ES-I3 (cell line): ENCODE measurements at regions not wholly inside any gene's neighbourhood (a gene's known extent, or its start where the extent isn't known, plus 50 kb on each side); places are given as distances from the start of the nearest gene placed in this dataset.

Experiments used
- H3K36me3 ChIP-seq: 2 replicates; pipeline ENCODE4 v1.6.1; 2013; ENCODE audit warnings: mild to moderate bottlenecking, low read length, control low read depth, moderate library complexity; ENCODE audit not compliant: insufficient read depth
- H3K4me1 ChIP-seq: 2 replicates; pipeline ENCODE4 v1.6.1; 2013; ENCODE audit warnings: mild to moderate bottlenecking, control low read depth, low read length; ENCODE audit not compliant: insufficient read depth
- H3K9ac ChIP-seq: 2 replicates; pipeline ENCODE4 v1.6.1; 2013; ENCODE audit warnings: low read depth, mild to moderate bottlenecking, low read length, moderate library complexity
- H3K9me3 ChIP-seq: 2 replicates; pipeline ENCODE4 v1.6.1; 2013; ENCODE audit warnings: mild to moderate bottlenecking, low read length, moderate library complexity; ENCODE audit not compliant: control insufficient read depth, insufficient read depth

DNA sequence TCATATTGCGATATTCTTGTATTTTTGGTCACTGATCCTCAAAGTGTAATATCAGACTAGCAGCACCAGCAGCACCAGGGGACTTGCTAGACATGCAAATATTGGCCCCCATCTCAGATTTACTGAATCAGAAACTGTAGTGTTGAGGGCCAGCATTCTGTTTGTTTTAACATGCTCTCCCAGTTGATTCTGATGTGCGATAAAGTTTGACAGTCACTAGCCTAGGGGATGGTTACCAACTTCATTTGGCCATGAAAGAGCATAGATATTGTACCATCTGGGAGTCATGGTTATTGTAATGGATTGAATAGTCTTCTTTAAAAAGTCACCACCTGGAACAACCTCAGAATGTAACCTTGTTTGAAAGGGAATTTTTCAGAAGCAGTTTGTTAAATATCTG, 1090.4 kb upstream of the RAG2 start:
- no peaks in the 10 kb centered on the region for H3K9me3 ChIP-seq
- no peak overlapping the region for H3K9ac ChIP-seq
- H3K4me1 ChIP-seq, result no peaks in the 10 kb centered on the region
- no peaks in the 10 kb centered on the region for H3K36me3 ChIP-seq

DNA sequence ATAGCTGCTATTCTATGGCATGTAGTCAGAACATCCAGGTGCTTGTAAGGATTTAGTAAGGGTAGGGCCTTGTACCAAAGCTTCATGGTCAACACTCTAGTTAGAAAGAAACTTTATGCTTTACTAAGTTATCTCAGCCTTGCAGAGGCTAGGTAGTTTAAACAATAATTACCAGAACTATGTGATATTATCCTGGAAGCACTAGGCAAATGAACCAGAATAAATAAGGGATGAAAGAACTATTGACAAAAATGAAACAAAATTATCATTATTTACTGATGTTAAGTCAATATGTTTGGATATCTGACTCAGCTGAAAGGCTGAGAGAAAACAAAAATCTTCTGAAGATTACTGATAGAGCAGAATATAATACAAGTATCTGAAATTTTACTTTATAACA, 1089.1 kb upstream of the RAG2 start:
- no peaks in the 10 kb centered on the region for H3K36me3 ChIP-seq
- no peak overlapping the region for H3K9ac ChIP-seq
- H3K9me3 ChIP-seq, result no peaks in the 10 kb centered on the region
- no peaks in the 10 kb centered on the region for H3K4me1 ChIP-seq

DNA sequence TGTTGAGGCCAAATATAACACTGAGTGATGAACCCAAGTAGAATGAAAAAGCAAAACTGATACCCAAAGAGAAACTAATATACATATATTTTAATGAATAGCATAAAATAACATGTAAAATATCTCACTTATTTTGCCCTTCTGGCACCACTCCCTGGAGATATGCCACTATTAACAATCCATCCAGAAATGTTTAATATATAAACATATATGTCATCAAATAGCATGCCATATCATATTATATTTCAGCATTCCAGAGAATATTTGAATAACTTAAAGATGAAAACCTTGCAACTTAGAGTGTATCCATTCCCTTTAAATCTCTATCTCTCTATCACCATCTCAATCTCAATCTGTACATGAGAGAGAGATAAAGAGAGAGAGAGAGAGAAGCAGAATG, 1073.3 kb upstream of the RAG2 start:
- H3K9me3 ChIP-seq, result peaks cover 4% of the 10 kb centered on the region; the same call in 1 of the 2 replicates
- H3K36me3 ChIP-seq, result no peaks in the 10 kb centered on the region
- H3K4me1 ChIP-seq, result no peaks in the 10 kb centered on the region
- no peak overlapping the region for H3K9ac ChIP-seq

DNA sequence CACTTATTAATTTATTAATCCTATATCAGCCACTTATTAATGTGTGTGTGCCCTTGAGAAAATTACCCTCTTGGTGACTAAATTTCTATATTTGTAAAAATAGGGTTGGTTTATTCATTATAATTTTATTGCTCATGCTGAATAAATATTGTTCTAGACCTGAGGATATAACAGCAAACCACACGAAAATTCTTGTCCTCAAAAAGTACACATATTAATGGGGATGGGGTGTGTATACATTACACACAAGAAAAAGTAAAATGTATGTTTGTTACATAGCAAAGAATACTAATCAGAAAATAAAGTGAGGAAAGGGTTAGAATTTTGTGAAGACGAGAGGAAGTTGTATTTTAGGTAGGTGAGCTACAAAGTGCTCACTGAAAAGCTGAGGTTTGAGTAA, 1068.9 kb upstream of the RAG2 start:
- H3K9ac ChIP-seq, result no peak overlapping the region
- H3K4me1 ChIP-seq, result no peaks in the 10 kb centered on the region
- H3K36me3 ChIP-seq, result no peaks in the 10 kb centered on the region
- peaks cover 4% of the 10 kb centered on the region; the same call in 1 of the 2 replicates for H3K9me3 ChIP-seq

DNA sequence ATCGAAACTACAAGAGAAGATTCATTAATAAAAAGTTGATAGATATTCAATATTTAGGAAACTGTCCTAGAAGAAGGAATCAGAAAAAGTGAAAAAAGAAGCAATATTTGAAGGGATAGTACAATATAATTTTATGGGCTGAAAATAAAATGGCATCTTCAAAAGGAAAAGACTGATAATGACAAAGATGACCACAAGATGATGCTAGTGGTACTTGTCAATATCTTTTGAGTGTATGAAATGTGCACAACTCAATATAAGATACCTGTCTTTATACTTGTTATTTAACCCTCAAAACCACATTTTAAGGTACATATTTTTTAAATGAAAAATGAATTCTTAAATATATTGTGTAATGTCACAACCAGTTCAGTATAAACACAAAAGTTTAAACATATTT, 1059.6 kb upstream of the RAG2 start:
- Histone ChIP-seq H3K4me1 (no peaks in the 10 kb centered on the region), H3K9me3 (no peaks in the 10 kb centered on the region), H3K9ac (no peak overlapping the region), H3K36me3 (no peaks in the 10 kb centered on the region)

DNA sequence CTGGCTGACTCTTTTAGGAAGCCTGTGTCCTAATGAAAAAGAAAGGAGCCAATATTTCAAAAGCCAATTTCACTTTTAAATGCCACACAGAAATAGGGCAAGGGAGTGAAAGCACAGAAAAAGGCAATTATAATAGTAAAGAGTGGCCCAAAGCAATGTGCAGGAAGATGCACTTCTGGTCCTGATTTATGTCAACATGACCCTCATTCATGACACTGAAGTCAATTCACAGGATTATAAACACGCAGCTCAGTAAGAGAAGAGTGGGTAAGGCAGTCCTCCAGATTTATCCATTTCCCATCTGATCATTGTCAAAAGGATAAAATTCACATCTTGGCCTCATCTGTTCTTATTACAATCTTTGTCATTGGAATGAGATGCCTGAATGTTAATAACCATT, 1049.7 kb upstream of the RAG2 start:
- Histone ChIP-seq H3K4me1 (no peaks in the 10 kb centered on the region), H3K9ac (no peak overlapping the region), H3K36me3 (no peaks in the 10 kb centered on the region), H3K9me3 (no peaks in the 10 kb centered on the region)

DNA sequence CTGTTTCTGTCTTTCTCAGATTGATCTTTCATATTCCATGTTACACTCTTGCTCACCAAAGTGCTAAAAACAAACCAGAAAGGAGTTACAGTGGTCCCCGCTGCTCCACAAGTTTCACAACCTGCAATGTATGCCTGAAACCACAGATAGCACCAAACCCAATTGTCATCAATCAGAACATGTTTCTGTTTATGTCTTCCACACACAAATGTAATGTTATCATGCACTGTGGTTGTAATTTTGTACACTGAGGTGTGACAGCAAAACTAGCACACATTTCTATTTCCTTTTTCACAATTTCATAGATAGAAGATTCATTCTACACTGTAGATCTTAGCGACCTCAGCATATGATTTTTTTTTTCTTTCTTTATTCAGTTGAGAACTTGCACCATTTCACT, 1045.9 kb upstream of the RAG2 start:
- Histone ChIP-seq H3K4me1 (no peaks in the 10 kb centered on the region), H3K9me3 (no peaks in the 10 kb centered on the region), H3K36me3 (no peaks in the 10 kb centered on the region), H3K9ac (no peak overlapping the region)

DNA sequence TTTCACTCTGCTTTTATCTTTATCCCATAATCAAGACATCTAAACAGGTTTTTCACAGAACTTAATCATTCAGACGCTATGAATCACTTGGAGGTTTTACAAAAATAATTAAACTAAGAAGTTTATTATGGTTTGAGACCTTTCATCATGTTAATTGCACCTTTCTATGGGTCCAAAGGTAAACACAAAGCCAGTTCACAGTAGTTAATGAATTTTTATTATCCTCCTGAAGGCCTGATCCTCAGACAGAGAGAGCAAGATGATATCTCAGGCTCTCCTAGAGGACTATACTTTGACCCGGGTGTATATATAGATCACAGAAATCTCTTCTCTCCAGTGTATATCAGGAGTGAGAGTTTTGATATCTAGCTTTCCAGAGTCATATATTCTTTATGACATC, 1044.3 kb upstream of the RAG2 start:
- no peaks in the 10 kb centered on the region for H3K36me3 ChIP-seq

DNA sequence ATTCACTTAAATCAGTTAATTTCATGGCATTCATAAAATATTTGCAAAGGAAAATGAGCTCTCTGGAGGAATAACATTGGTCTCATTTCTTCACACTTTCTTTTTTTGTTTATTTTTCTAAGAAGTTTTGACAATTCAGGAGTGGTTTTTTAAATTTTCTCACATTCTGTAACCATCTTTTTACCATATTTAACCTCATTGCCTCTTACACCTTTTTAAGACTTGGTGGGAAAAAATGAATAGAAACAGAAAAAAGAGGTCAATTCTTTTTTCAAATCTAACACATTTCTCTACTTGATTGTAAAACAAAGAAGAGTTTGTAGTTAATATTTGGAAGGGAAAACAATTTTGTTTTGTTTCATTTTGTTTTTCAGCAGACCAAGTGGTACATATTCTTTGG, 1034.7 kb upstream of the RAG2 start:
- Histone ChIP-seq H3K9ac (no peak overlapping the region), H3K4me1 (no peaks in the 10 kb centered on the region), H3K36me3 (no peaks in the 10 kb centered on the region), H3K9me3 (no peaks in the 10 kb centered on the region)

More for the DNA sequence above, 1044.3 kb upstream of the RAG2 start:
- H3K4me1 ChIP-seq, result no peaks in the 10 kb centered on the region
- H3K9me3 ChIP-seq, result no peaks in the 10 kb centered on the region
- H3K9ac ChIP-seq, result no peak overlapping the region

DNA sequence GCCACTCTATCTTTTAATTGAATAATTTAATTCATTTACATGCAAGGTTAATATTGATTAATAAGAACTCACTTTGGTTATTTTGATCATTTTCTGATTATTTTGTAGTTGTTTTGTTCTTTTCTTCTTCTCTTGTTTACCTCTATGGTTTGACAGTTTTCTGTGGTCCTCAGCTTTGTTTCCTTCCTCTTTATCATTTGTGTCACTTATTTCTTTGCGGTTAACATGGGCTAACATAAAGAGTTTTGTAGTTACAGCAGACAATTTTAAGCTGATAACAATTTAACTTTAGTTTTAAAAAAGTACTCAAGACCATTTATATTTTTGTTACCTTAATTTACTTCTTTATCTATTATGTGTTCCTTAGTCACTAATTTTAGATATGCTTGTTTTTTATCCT, 1032.8 kb upstream of the RAG2 start:
- Histone ChIP-seq H3K36me3 (no peaks in the 10 kb centered on the region), H3K9me3 (no peaks in the 10 kb centered on the region)

DNA sequence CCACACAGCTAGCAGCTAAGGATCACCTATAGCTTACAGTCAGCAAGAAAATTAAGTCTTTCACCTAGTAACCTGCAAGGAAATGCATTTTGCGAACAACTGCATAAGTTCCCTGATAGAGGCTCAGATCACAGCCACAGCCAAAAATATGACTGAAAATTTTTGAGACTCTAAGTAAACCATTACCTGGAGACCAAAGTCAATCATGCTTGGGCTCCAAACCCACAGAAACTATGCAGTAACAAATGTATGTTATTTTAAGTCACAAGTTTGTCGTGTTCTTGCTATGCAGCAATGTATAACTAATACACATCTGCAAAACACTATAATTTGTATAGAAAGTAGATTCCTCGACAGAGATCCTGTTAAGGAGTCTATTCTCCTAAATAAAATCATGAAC, 1025.7 kb upstream of the RAG2 start:
- H3K9me3 ChIP-seq, result no peaks in the 10 kb centered on the region; the same call in 1 of the 2 replicates
- H3K4me1 ChIP-seq, result no peaks in the 10 kb centered on the region
- H3K36me3 ChIP-seq, result no peaks in the 10 kb centered on the region
- no peak overlapping the region for H3K9ac ChIP-seq

More for the DNA sequence above, 1032.8 kb upstream of the RAG2 start:
- Histone ChIP-seq H3K9ac (no peak overlapping the region), H3K4me1 (no peaks in the 10 kb centered on the region)

DNA sequence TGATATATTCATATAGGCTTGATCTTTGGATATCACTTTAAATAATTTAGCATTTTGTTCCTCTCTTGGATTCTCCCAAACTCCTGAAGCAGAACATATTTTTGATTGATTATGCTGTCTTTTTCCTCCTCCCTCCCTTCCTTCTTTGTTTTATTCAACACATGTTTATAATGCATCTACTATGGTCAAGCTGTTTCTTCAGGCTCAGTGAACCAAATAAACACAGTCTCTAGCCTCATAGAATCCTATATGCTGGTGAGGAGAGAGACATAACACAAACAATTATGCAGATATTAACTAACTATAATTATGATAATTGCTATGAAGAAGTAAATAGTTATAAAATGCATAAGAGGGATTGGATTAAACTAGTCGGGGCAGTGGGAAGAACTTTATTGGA, 1023.6 kb upstream of the RAG2 start:
- Histone ChIP-seq H3K9ac (no peak overlapping the region), H3K9me3 (no peaks in the 10 kb centered on the region; the same call in 1 of the 2 replicates), H3K36me3 (no peaks in the 10 kb centered on the region), H3K4me1 (0 out of 2 replicates have a peak, but pooled peaks cover 4% of the 10 kb centered on the region)

DNA sequence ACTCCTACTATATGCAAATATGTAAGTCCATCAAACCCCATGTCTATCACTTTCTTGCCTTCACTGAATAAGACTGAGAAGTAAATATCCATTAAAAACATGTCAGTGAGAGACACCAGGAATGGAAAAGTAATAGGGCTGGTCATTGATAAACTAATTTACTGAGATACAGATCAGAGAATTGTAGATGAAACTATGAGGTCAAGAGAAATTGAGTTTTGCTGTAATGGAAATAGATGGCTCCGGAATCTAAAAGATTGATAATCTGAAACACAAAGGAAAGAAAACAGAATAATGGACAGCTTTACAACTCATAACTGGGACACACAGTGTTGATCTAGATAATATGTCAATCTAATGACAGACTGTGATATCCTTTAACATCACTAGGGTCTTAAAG, 1018.3 kb upstream of the RAG2 start:
- Histone ChIP-seq H3K9me3 (no peaks in the 10 kb centered on the region; the same call in 1 of the 2 replicates), H3K36me3 (no peaks in the 10 kb centered on the region), H3K9ac (no peak overlapping the region), H3K4me1 (0 out of 2 replicates have a peak, but pooled peaks cover 4% of the 10 kb centered on the region)

DNA sequence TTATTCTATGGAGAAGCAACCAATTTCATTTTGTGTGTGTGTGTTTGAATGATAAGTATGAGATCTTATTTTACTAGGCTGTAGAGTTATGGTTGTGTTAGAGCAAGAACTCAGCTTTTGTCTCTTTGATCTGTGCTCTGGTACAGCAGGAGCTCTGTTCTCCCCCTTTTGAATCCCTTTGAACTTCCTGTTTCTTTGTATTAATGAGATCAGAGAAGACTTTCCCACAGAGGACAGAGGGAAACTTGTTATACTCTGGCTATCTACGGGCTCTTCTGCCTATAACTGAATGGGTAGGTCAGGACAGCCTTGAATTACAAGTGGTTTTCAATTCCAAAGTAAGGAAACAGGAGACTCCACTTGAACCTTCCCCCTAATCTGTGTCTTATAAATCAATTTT, 1015.0 kb upstream of the RAG2 start:
- Histone ChIP-seq H3K4me1 (no peaks in the 10 kb centered on the region), H3K36me3 (no peaks in the 10 kb centered on the region), H3K9ac (no peak overlapping the region), H3K9me3 (no peaks in the 10 kb centered on the region)

DNA sequence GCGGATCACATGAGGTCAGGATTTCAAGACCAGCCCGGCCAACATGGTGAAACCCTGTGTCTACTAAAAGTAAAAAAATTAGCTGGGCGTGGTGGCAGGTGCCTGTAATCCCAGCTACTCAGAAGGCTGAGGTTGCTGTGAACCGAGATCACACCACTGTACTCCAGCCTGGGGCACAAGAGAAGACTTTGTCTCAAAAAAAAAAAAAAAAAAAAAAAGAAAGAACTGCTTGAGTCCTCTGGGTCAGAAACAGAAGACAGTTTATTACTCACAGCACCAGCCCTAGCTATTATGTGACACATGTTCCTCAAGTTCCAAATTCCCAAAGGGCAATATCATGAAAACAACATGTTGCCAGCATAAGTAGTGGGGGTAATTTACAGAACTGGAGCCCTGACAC, 1014.1 kb upstream of the RAG2 start:
- no peaks in the 10 kb centered on the region for H3K9me3 ChIP-seq
- no peaks in the 10 kb centered on the region for H3K4me1 ChIP-seq
- no peak overlapping the region for H3K9ac ChIP-seq
- no peaks in the 10 kb centered on the region for H3K36me3 ChIP-seq

DNA sequence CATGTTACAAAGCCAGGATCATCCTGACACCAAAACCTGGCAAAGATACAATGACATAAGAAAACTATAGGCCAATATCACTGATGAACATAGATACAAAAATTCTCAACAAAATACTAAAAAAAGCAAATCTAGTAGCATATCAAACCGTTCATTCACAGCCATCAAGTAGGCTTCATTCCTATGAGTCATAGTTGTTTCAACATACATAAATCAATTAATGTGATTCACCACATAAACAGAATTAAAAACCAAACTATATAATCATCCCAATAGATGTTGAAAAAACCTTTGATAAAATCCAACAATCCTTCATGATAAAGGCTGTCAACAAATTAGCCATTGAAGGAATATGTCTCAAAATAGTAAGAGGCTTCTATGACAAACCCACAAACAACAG, 1007.2 kb upstream of the RAG2 start:
- Histone ChIP-seq H3K36me3 (no peaks in the 10 kb centered on the region), H3K4me1 (no peaks in the 10 kb centered on the region), H3K9me3 (no peaks in the 10 kb centered on the region; the same call in 1 of the 2 replicates), H3K9ac (no peak overlapping the region)
